PC-3 (cell line): ENCODE measurements at regions not wholly inside any gene's neighbourhood (a gene's known extent, or its start where the extent isn't known, plus 50 kb on each side); places are given as distances from the start of the nearest gene placed in this dataset.
"Not testable (repeated sequence)": the region's sequence is repeated elsewhere in the genome, so short reads cannot be mapped to it uniquely, and the experiment has no call there.

Experiments
- ATAC-seq: fragments of 200-7000 bp; cut with Tn5 transposase; 2 replicates; pipeline ENCODE4 v1.9.1; 2020; ENCODE audit warnings: mild to moderate bottlenecking, moderate library complexity
- BruUV-seq: library from RNA; stranded (reverse); fragments of 400-500 nt; replicated peaks from 2 replicates; lab custom pipeline; 2021; lab: Mats Ljungman, UMichigan
- CTCF ChIA-PET: fragments of 300-600 bp; sonication (Branson Sonifier 250); formaldehyde crosslinking; loops from one replicate; lab custom pipeline; 2022; ENCODE audit warnings: antibody characterized with exemption; lab: Charles Lee
- POLR2A ChIA-PET: fragments of 300-600 bp; sonication (Branson Sonifier 250); formaldehyde crosslinking; loops from one replicate; lab custom pipeline; 2022; ENCODE audit warnings: antibody characterized with exemption; ENCODE audit not compliant: unreplicated experiment; lab: Charles Lee
- DNase-seq: peaks from one replicate; pipeline ENCODE4 v3.0.0-alpha.2; 2015
- H2AFZ ChIP-seq: fragments of 300-600 bp; sonication (generic); 2 replicates; pipeline ENCODE4 v1.6.0; 2016; ENCODE audit warnings: antibody characterized with exemption, low read length
- H3F3A ChIP-seq: fragments of 300-600 bp; sonication (generic); one replicate; pipeline ENCODE4 v1.6.0; 2017; ENCODE audit warnings: antibody characterized with exemption, low read length, control low read depth, mild to moderate bottlenecking; ENCODE audit not compliant: unreplicated experiment
- H3K27ac ChIP-seq: fragments of 300-600 bp; sonication (generic); 2 replicates; pipeline ENCODE4 v1.5.1; 2016; ENCODE audit warnings: mild to moderate bottlenecking, low read length
- H3K27me3 ChIP-seq: fragments of 300-600 bp; sonication (generic); 2 replicates; pipeline ENCODE4 v1.6.1; 2016; ENCODE audit warnings: low read length, mixed read lengths
- H3K36me3 ChIP-seq: fragments of 300-600 bp; sonication (generic); 2 replicates; pipeline ENCODE4 v1.6.1; 2016; ENCODE audit warnings: low read depth, mixed run types, low read length, mixed read lengths
- H3K4me1 ChIP-seq: fragments of 300-600 bp; sonication (generic); 2 replicates; pipeline ENCODE4 v1.5.1; 2016; ENCODE audit warnings: low read length; ENCODE audit not compliant: insufficient read depth
- H3K4me2 ChIP-seq: fragments of 300-600 bp; sonication (generic); 2 replicates; pipeline ENCODE4 v1.6.0; 2016; ENCODE audit warnings: low read length
- H3K4me3 ChIP-seq: fragments of 300-600 bp; sonication (generic); 2 replicates; pipeline ENCODE4 v1.5.1; 2016; ENCODE audit warnings: mild to moderate bottlenecking, low read length, mixed read lengths
- H3K79me2 ChIP-seq: fragments of 300-600 bp; sonication (generic); 2 replicates; pipeline ENCODE4 v1.6.1; 2017; ENCODE audit warnings: low read length, mixed read lengths
- H3K9ac ChIP-seq: fragments of 300-600 bp; sonication (generic); 2 replicates; pipeline ENCODE4 v1.6.0; 2016; ENCODE audit warnings: mild to moderate bottlenecking, low read length
- H3K9me2 ChIP-seq: fragments of 300-600 bp; sonication (generic); replicated peaks from 2 replicates; pipeline ENCODE4 v1.6.1; 2016; ENCODE audit warnings: mixed run types, low read length, mixed read lengths
- H3K9me3 ChIP-seq: fragments of 300-600 bp; sonication (generic); 2 replicates; pipeline ENCODE4 v1.6.1; 2016; ENCODE audit warnings: low read length, mixed read lengths
- H4K20me1 ChIP-seq: fragments of 300-600 bp; sonication (generic); 2 replicates; pipeline ENCODE4 v1.6.1; 2016; ENCODE audit warnings: low read length, mixed read lengths
- EZH2 ChIP-seq: fragments of 300-600 bp; sonication (generic); IDR thresholded peaks from one replicate; pipeline ENCODE4 v1.6.1; 2017; ENCODE audit warnings: antibody characterized with exemption, mild to moderate bottlenecking, low read length; ENCODE audit not compliant: unreplicated experiment
- EZH2phosphoT487 ChIP-seq: fragments of 300-600 bp; sonication (generic); IDR thresholded peaks from 2 replicates; pipeline ENCODE4 v1.6.1; 2018; ENCODE audit warnings: mild to moderate bottlenecking, antibody characterized with exemption, low read length, borderline replicate concordance
- intact Hi-C: fragments of 100-400 bp; cut with micrococcal nuclease; formaldehyde crosslinking; loops from 2 replicates; pipeline ENCODE4 v1.9.0; 2023
- TF ChIP-seq, protein P1 (sequence below): fragments of 300-600 bp; sonication (generic); conservative IDR thresholded peaks from 2 replicates; pipeline ENCODE4 v1.5.1; 2017; ENCODE audit warnings: antibody characterized with exemption, low read depth, mild to moderate bottlenecking, low read length

DNA sequence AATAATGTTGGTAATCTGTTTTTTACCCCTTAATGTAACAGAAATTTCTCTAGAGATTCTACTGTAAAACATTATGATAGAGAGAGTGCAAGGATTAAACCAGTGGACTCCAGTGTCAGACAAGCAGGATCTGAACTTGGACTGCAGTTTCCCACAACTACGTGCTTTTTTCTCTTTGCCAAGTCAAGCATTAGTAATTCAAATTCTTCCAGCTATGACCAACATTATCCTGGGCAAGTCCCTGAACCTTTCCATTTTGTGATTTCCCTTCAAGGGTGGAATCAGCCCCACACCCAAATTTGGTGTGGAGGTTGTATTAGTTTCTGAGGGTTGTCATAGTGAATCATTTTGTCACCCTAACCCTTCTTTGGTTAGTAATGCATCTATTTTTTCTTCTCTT, 482.0 kb downstream of the ZNF516 start:
- no peak for DNase-seq
- no peak overlapping the region for H3K4me3 ChIP-seq
- TF ChIP-seq, protein P1, sequence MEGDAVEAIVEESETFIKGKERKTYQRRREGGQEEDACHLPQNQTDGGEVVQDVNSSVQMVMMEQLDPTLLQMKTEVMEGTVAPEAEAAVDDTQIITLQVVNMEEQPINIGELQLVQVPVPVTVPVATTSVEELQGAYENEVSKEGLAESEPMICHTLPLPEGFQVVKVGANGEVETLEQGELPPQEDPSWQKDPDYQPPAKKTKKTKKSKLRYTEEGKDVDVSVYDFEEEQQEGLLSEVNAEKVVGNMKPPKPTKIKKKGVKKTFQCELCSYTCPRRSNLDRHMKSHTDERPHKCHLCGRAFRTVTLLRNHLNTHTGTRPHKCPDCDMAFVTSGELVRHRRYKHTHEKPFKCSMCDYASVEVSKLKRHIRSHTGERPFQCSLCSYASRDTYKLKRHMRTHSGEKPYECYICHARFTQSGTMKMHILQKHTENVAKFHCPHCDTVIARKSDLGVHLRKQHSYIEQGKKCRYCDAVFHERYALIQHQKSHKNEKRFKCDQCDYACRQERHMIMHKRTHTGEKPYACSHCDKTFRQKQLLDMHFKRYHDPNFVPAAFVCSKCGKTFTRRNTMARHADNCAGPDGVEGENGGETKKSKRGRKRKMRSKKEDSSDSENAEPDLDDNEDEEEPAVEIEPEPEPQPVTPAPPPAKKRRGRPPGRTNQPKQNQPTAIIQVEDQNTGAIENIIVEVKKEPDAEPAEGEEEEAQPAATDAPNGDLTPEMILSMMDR = no peak
- TF ChIP-seq EZH2 (no peak), EZH2phosphoT487 (no peak)
- ChIA-PET CTCF (no interaction called here), POLR2A (no interaction called here)
- peaks cover 18% of the 10 kb centered on the region for H3K27me3 ChIP-seq
- no peaks in the 10 kb centered on the region for H3K4me1 ChIP-seq
- H3K9ac ChIP-seq = no peak overlapping the region
- no peak overlapping the region for H2AFZ ChIP-seq
- no peaks in the 10 kb centered on the region for H3K79me2 ChIP-seq
- no peak overlapping the region for H3K27ac ChIP-seq
- H3K9me2 ChIP-seq = no peaks in the 10 kb centered on the region
- no TSS peak for BruUV-seq
- no peak for ATAC-seq
- no peaks in the 10 kb centered on the region for H4K20me1 ChIP-seq
- no peaks in the 10 kb centered on the region for H3F3A ChIP-seq
- no peaks in the 10 kb centered on the region for H3K36me3 ChIP-seq
- no peak overlapping the region for H3K4me2 ChIP-seq
- intact Hi-C loops = no loop called here
- no peaks in the 10 kb centered on the region for H3K9me3 ChIP-seq

DNA sequence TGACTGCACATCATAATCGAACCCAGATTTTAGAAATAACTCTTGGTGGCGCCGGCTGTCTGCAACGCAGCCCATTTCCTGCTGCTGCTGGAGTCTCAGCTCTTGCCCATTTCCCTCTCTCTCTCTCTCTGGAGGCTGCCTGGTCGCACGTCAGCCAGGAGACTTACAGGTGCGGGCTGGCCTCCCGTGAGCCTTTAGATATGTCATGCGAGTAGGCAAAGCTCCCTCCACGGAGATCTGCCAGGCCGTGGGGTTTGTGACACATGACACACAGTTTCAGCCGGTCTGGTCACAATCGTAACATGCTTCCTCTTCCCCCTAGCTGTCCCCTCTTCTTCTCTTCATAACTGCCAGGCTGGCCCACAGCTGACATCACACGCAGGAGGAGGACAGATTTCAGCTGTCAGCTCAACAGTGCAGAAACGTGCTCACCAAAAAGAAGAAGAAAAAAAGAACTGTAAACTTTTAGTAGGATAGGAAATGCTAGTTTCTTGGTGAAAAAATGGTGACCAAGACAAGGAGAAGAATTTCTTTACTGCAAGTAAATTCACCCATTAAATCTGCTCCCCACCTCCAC, 489.3 kb downstream of the ZNF516 start:
- BruUV-seq = no TSS peak
- Histone ChIP-seq H3K4me2 (no peak overlapping the region), H3K4me1 (no peaks in the 10 kb centered on the region), H3K4me3 (no peak overlapping the region), H2AFZ (no peak overlapping the region), H3K9me3 (no peaks in the 10 kb centered on the region), H4K20me1 (no peaks in the 10 kb centered on the region), H3K36me3 (no peaks in the 10 kb centered on the region), H3K27me3 (peaks cover 34% of the 10 kb centered on the region), H3F3A (no peaks in the 10 kb centered on the region), H3K27ac (no peak overlapping the region), H3K9ac (no peak overlapping the region), H3K79me2 (no peaks in the 10 kb centered on the region), H3K9me2 (no peaks in the 10 kb centered on the region)
- intact Hi-C loops = no loop called here
- TF ChIP-seq, protein P1 = no peak
- TF ChIP-seq EZH2 (no peak), EZH2phosphoT487 (no peak)
- ChIA-PET CTCF (no interaction called here), POLR2A (no interaction called here)
- ATAC-seq (no peak; the same call in 1 of the 2 replicates), DNase-seq (no peak)

DNA sequence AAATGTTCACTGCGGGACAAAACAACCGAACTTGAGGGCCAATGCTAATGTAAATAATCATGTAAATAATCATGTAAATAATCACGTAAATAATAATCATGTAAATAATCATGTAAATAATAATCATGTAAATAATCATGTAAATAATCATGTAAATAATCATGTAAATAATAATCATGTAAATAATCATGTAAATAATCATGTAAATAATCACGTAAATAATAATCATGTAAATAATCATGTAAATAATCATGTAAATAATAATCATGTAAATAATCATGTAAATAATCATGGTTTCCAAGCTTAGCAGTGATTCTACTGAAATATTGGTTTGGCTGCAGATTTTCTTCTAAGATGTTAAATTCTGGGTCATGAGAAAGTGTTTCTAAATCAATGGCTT, 507.1 kb downstream of the ZNF516 start:
- H3K4me2 ChIP-seq, BruUV-seq, H2AFZ ChIP-seq, ATAC-seq, intact Hi-C loops, H3K9me3 ChIP-seq, H3F3A ChIP-seq, H3K9ac ChIP-seq, H3K4me3 ChIP-seq, H3K4me1 ChIP-seq, H3K36me3 ChIP-seq, H3K27ac ChIP-seq, CTCF ChIA-PET, DNase-seq, H4K20me1 ChIP-seq, H3K9me2 ChIP-seq, H3K27me3 ChIP-seq, POLR2A ChIA-PET, H3K79me2 ChIP-seq: not testable (repeated sequence)
